ENCODE measurements at regions not wholly inside any gene's neighbourhood (a gene's known extent, or its start where the extent isn't known, plus 50 kb on each side); places are given as distances from the start of the nearest gene placed in this dataset.

DNA sequence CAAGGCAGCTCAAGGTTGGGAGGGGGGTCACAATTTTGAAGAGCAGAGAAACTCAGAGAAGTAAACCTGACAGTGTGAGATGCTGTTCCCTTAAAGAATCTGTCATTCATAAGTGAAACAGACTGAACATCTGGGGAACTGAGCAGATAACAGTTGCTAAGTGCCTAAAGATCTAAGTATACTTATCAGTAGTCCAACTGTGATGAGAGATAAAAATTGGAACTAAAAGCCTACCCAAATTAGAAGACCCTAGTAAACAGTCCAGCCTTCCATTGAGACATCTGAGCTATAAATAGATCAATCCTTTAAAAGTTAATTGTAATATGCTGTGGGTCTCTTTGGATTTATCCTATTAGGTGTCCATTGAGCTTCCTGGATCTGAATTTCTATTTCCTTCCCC, 692.8 kb upstream of the ZNF608 start:
- no TSS peak for BruUV-seq (replicated peaks)
- no peak for FAIRE-seq
- CTCF ChIA-PET (ENCODE audit: low intra/inter-chr PET ratio, low total read pairs) = no interaction called here

More for the DNA sequence above, 692.8 kb upstream of the ZNF608 start:
- POLR2A ChIA-PET = no interaction called here
- Histone ChIP-seq H3K9ac (ENCODE audit: insufficient read depth, low read depth, low read length) (no peak overlapping the region), H3K4me2 (ENCODE audit: low read depth, low read length) (no peak overlapping the region), H2AFZ (ENCODE audit: low read length) (no peak overlapping the region), H3K9me3 (ENCODE audit: low read length) (peaks cover 87% of the 10 kb centered on the region), H3K79me2 (ENCODE audit: insufficient read depth, low read length) (no peaks in the 10 kb centered on the region), H3K4me3 (replicated peaks in 1 of 3; ENCODE audit: insufficient read depth in 1 of 3, low read depth in 2 of 3, low read length in 3 of 3) (no peak overlapping the region), H4K20me1 (ENCODE audit: insufficient read depth, low read length) (no peaks in the 10 kb centered on the region), H3K36me3 (replicated peaks in 1 of 2; ENCODE audit: control insufficient read depth in 1 of 2, insufficient read depth in 2 of 2, low read length in 2 of 2) (no peaks in the 10 kb centered on the region), H3K27me3 (ENCODE audit: control insufficient read depth in 1 of 2, insufficient read depth in 2 of 2, low read length in 2 of 2) (no peaks in the 10 kb centered on the region), H3K27ac (ENCODE audit: extremely low read length, insufficient read depth, low read length) (no peak overlapping the region), H3K4me1 (ENCODE audit: insufficient read depth, low read length) (no peaks in the 10 kb centered on the region)
- intact Hi-C loops (cut with micrococcal nuclease; ENCODE audit: unreplicated experiment) (no loop called here), in situ Hi-C loops (cut with HindIII; ENCODE audit: extremely low pct_ligation_motif_present, low pct_unique_long_range_greater_than_20kb) (no loop called here)
- DNase-seq (ENCODE audit: low spot score) (no peak), ATAC-seq (no peak)
- TF ChIP-seq, protein P1, sequence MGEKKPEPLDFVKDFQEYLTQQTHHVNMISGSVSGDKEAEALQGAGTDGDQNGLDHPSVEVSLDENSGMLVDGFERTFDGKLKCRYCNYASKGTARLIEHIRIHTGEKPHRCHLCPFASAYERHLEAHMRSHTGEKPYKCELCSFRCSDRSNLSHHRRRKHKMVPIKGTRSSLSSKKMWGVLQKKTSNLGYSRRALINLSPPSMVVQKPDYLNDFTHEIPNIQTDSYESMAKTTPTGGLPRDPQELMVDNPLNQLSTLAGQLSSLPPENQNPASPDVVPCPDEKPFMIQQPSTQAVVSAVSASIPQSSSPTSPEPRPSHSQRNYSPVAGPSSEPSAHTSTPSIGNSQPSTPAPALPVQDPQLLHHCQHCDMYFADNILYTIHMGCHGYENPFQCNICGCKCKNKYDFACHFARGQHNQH (CRISPR knock-in tag; IDR thresholded peaks at IDR 0.05) = no peak
- TF ChIP-seq ETV6 (CRISPR knock-in tag; conservative IDR thresholded peaks at IDR 0.05) = no peak
- TF ChIP-seq, protein P2, sequence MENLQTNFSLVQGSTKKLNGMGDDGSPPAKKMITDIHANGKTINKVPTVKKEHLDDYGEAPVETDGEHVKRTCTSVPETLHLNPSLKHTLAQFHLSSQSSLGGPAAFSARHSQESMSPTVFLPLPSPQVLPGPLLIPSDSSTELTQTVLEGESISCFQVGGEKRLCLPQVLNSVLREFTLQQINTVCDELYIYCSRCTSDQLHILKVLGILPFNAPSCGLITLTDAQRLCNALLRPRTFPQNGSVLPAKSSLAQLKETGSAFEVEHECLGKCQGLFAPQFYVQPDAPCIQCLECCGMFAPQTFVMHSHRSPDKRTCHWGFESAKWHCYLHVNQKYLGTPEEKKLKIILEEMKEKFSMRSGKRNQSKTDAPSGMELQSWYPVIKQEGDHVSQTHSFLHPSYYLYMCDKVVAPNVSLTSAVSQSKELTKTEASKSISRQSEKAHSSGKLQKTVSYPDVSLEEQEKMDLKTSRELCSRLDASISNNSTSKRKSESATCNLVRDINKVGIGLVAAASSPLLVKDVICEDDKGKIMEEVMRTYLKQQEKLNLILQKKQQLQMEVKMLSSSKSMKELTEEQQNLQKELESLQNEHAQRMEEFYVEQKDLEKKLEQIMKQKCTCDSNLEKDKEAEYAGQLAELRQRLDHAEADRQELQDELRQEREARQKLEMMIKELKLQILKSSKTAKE (CRISPR knock-in tag; IDR thresholded peaks at IDR 0.05; ENCODE audit: borderline replicate concordance) = no peak
- no peak for TF ChIP-seq JUN (CRISPR knock-in tag; IDR thresholded peaks at IDR 0.05)
- TF ChIP-seq, protein P3, sequence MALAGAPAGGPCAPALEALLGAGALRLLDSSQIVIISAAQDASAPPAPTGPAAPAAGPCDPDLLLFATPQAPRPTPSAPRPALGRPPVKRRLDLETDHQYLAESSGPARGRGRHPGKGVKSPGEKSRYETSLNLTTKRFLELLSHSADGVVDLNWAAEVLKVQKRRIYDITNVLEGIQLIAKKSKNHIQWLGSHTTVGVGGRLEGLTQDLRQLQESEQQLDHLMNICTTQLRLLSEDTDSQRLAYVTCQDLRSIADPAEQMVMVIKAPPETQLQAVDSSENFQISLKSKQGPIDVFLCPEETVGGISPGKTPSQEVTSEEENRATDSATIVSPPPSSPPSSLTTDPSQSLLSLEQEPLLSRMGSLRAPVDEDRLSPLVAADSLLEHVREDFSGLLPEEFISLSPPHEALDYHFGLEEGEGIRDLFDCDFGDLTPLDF (CRISPR knock-in tag; IDR thresholded peaks at IDR 0.05) = no peak
- no peak for TF ChIP-seq ZNF207 (IDR thresholded peaks at IDR 0.05; ENCODE audit: borderline replicate concordance)
- no peak for TF ChIP-seq FOXO1 (CRISPR knock-in tag; IDR thresholded peaks at IDR 0.05)
- TF ChIP-seq ZNF737 (CRISPR knock-in tag; IDR thresholded peaks at IDR 0.05; ENCODE audit: borderline replicate concordance) = no peak
- no peak for TF ChIP-seq ZNF446 (CRISPR knock-in tag; IDR thresholded peaks at IDR 0.05)
- TF ChIP-seq, protein P4, sequence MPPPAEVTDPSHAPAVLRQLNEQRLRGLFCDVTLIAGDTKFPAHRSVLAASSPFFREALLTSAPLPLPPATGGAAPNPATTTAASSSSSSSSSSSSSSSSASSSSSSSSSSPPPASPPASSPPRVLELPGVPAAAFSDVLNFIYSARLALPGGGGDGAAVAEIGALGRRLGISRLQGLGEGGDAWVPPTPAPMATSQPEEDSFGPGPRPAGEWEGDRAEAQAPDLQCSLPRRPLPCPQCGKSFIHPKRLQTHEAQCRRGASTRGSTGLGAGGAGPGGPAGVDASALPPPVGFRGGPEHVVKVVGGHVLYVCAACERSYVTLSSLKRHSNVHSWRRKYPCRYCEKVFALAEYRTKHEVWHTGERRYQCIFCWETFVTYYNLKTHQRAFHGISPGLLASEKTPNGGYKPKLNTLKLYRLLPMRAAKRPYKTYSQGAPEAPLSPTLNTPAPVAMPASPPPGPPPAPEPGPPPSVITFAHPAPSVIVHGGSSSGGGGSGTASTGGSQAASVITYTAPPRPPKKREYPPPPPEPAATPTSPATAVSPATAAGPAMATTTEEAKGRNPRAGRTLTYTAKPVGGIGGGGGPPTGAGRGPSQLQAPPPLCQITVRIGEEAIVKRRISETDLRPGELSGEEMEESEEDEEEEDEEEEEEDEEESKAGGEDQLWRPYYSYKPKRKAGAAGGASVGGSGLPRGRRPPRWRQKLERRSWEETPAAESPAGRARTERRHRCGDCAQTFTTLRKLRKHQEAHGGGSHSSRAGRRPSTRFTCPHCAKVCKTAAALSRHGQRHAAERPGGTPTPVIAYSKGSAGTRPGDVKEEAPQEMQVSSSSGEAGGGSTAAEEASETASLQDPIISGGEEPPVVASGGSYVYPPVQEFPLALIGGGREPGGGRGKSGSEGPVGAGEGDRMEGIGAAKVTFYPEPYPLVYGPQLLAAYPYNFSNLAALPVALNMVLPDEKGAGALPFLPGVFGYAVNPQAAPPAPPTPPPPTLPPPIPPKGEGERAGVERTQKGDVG (CRISPR knock-in tag; IDR thresholded peaks at IDR 0.05; ENCODE audit: borderline replicate concordance) = no peak
- TF ChIP-seq ZNF430 (CRISPR knock-in tag; IDR thresholded peaks at IDR 0.05) = no peak
- TF ChIP-seq ZBTB1 (CRISPR knock-in tag; IDR thresholded peaks at IDR 0.05; ENCODE audit: borderline replicate concordance) = no peak
- no peak for TF ChIP-seq RFX1 (IDR thresholded peaks at IDR 0.05)
- TF ChIP-seq MXI1 (IDR thresholded peaks at IDR 0.05; ENCODE audit: borderline replicate concordance, low read depth, low read length) = no peak
- TF ChIP-seq ZNF24 (IDR thresholded peaks at IDR 0.05) = no peak
- TF ChIP-seq ZNF296 (CRISPR knock-in tag; conservative IDR thresholded peaks at IDR 0.05) = no peak
- TF ChIP-seq PITX1 (CRISPR knock-in tag; IDR thresholded peaks at IDR 0.05) = no peak
- no peak for TF ChIP-seq ZNF337 (CRISPR knock-in tag; IDR thresholded peaks at IDR 0.05; ENCODE audit: borderline replicate concordance, low read depth)
- TF ChIP-seq DPF2 (CRISPR knock-in tag; IDR thresholded peaks at IDR 0.05; ENCODE audit: borderline replicate concordance, low read depth) = no peak

All from HepG2 (cell line).